Large intestine (tissue), 3 donors: ENCODE measurements at regions not wholly inside any gene's neighbourhood (a gene's known extent, or its start where the extent isn't known, plus 50 kb on each side); places are given as distances from the start of the nearest gene placed in this dataset.

Experiments
- DNase-seq, 2 donors: peaks; one replicate each; pipeline versions ENCODE4 v3.0.0 to v3.0.0-alpha.2; 2013
- H3K27ac ChIP-seq: one replicate; pipeline ENCODE4 v1.5.1; 2013; ENCODE audit warnings: low read length
- H3K27me3 ChIP-seq: 2 replicates; pipeline ENCODE4 v1.6.1; 2013; ENCODE audit warnings: low read length; ENCODE audit not compliant: control insufficient read depth, insufficient read depth
- H3K36me3 ChIP-seq: 2 replicates; pipeline ENCODE4 v1.6.1; 2013; ENCODE audit warnings: low read length; ENCODE audit not compliant: control insufficient read depth, insufficient read depth
- H3K4me1 ChIP-seq: one replicate; pipeline ENCODE4 v1.6.1; 2013; ENCODE audit warnings: low read length; ENCODE audit not compliant: control insufficient read depth, insufficient read depth
- H3K4me3 ChIP-seq: one replicate; pipeline ENCODE4 v1.5.1; 2013; ENCODE audit warnings: low read length
- H3K9me3 ChIP-seq: one replicate; pipeline ENCODE4 v1.6.1; 2013; ENCODE audit warnings: mild to moderate bottlenecking, low read depth, low read length, moderate library complexity; ENCODE audit not compliant: control insufficient read depth
- WGBS: methylation state at CpG from one replicate; pipeline ENCODE4 v1.1.5; 2013; ENCODE audit warnings: low lambda C conversion rate; ENCODE audit not compliant: insufficient coverage; 5-methylcytosine and 5-hydroxymethylcytosine counted together

GRCh38 chr21:21666689-21667088 is 668.5 kb downstream of the NCAM2 start:
- no peak overlapping the region for H3K27ac ChIP-seq
- no CpG with 5 or more reads among the region's 1 CpG for WGBS
- no peaks in the 10 kb centered on the region for H3K9me3 ChIP-seq
- H3K27me3 ChIP-seq, result no peaks in the 10 kb centered on the region
- no peaks in the 10 kb centered on the region for H3K36me3 ChIP-seq
- no peaks in the 10 kb centered on the region for H3K4me1 ChIP-seq
- no peak overlapping the region for H3K4me3 ChIP-seq
- DNase-seq, result no peak

- no peak for DNase-seq
- no CpG with 5 or more reads among the region's 1 CpG for WGBS
- no peaks in the 10 kb centered on the region for H3K9me3 ChIP-seq
- H3K36me3 ChIP-seq, result no peaks in the 10 kb centered on the region
- H3K4me3 ChIP-seq, result no peak overlapping the region
- H3K4me1 ChIP-seq, result no peaks in the 10 kb centered on the region
- H3K27ac ChIP-seq, result no peak overlapping the region
- no peaks in the 10 kb centered on the region for H3K27me3 ChIP-seq
Measured at GRCh38 chr21:21668198-21668597, 670.0 kb downstream of the NCAM2 start.

- Histone ChIP-seq H3K36me3 (no peaks in the 10 kb centered on the region), H3K9me3 (no peaks in the 10 kb centered on the region), H3K4me1 (no peaks in the 10 kb centered on the region), H3K4me3 (no peak overlapping the region), H3K27ac (no peak overlapping the region), H3K27me3 (no peaks in the 10 kb centered on the region)
- WGBS, result no CpG with 5 or more reads among the region's 1 CpG
- DNase-seq, result no peak
Measured at GRCh38 chr21:21673959-21674358, 675.8 kb downstream of the NCAM2 start.

GRCh38 chr21:21675601-21676000 is 677.4 kb downstream of the NCAM2 start:
- Histone ChIP-seq H3K36me3 (no peaks in the 10 kb centered on the region), H3K27ac (no peak overlapping the region), H3K9me3 (no peaks in the 10 kb centered on the region), H3K4me3 (no peak overlapping the region), H3K27me3 (no peaks in the 10 kb centered on the region), H3K4me1 (no peaks in the 10 kb centered on the region)
- WGBS, result no CpG with 5 or more reads among the region's 5 CpGs
- no peak for DNase-seq

GRCh38 chr21:21682172-21682571 is 684.0 kb downstream of the NCAM2 start:
- no peaks in the 10 kb centered on the region for H3K4me1 ChIP-seq
- H3K27me3 ChIP-seq, result no peaks in the 10 kb centered on the region
- no peaks in the 10 kb centered on the region for H3K36me3 ChIP-seq
- WGBS, result 80% methylated on average over 1 of the region's 2 CpGs
- H3K4me3 ChIP-seq, result no peak overlapping the region
- no peaks in the 10 kb centered on the region for H3K9me3 ChIP-seq
- H3K27ac ChIP-seq, result no peak overlapping the region
- no peak for DNase-seq

- no peaks in the 10 kb centered on the region for H3K27me3 ChIP-seq
- no peaks in the 10 kb centered on the region for H3K4me1 ChIP-seq
- DNase-seq, result peak in 1 of 2 donors; percentile 2
- H3K36me3 ChIP-seq, result no peaks in the 10 kb centered on the region
- no peaks in the 10 kb centered on the region for H3K9me3 ChIP-seq
- H3K4me3 ChIP-seq, result no peak overlapping the region
- H3K27ac ChIP-seq, result no peak overlapping the region
- 58% methylated on average over 8 of the region's 8 CpGs for WGBS
Measured at GRCh38 chr21:21688889-21689288, 690.7 kb downstream of the NCAM2 start.

GRCh38 chr21:21690068-21690665 is 692.0 kb downstream of the NCAM2 start:
- no peaks in the 10 kb centered on the region for H3K4me1 ChIP-seq
- H3K27ac ChIP-seq, result no peak overlapping the region
- H3K9me3 ChIP-seq, result no peaks in the 10 kb centered on the region
- H3K4me3 ChIP-seq, result no peak overlapping the region
- no peaks in the 10 kb centered on the region for H3K36me3 ChIP-seq
- no peaks in the 10 kb centered on the region for H3K27me3 ChIP-seq
- WGBS, result 69% methylated on average over 2 of the region's 3 CpGs
- DNase-seq, result no peak

GRCh38 chr21:21712748-21713520 is 714.7 kb downstream of the NCAM2 start:
- DNase-seq, result no peak
- Histone ChIP-seq H3K36me3 (no peaks in the 10 kb centered on the region), H3K27ac (no peak overlapping the region), H3K27me3 (no peaks in the 10 kb centered on the region), H3K4me3 (no peak overlapping the region), H3K9me3 (no peaks in the 10 kb centered on the region), H3K4me1 (no peaks in the 10 kb centered on the region)
- 87% methylated on average over 3 of the region's 4 CpGs for WGBS

- Histone ChIP-seq H3K27ac (no peak overlapping the region), H3K27me3 (no peaks in the 10 kb centered on the region), H3K4me1 (no peaks in the 10 kb centered on the region), H3K9me3 (no peaks in the 10 kb centered on the region), H3K4me3 (no peak overlapping the region), H3K36me3 (no peaks in the 10 kb centered on the region)
- DNase-seq, result no peak
- 83% methylated on average over 2 of the region's 3 CpGs for WGBS
Measured at GRCh38 chr21:21713651-21714180, 715.5 kb downstream of the NCAM2 start.

- Histone ChIP-seq H3K27me3 (no peaks in the 10 kb centered on the region), H3K27ac (no peak overlapping the region), H3K36me3 (no peaks in the 10 kb centered on the region), H3K9me3 (no peaks in the 10 kb centered on the region), H3K4me1 (no peaks in the 10 kb centered on the region), H3K4me3 (no peak overlapping the region)
- 100% methylated on average over 1 of the region's 2 CpGs for WGBS
- no peak for DNase-seq
Measured at GRCh38 chr21:21714426-21714825, 716.2 kb downstream of the NCAM2 start.
